Keratinocyte (primary cell): ENCODE measurements at regions not wholly inside any gene's neighbourhood (a gene's known extent, or its start where the extent isn't known, plus 50 kb on each side); places are given as distances from the start of the nearest gene placed in this dataset.

Source experiments
- CTCF ChIP-seq, 3 experiments: IDR thresholded peaks in 1 of 3; conservative IDR thresholded peaks in 1 of 3; optimal IDR thresholded peaks in 1 of 3; 2 replicates in 2 of 3; 3 replicates in 1 of 3; pipeline versions ENCODE3 to v1.5.1; 2011; ENCODE audit warnings: low read length in 3 of 3, mild to moderate bottlenecking in 3 of 3, moderate library complexity in 2 of 3, control low read depth in 1 of 3, inconsistent platforms in 1 of 3; ENCODE audit not compliant: insufficient read depth in 2 of 3; ENCODE audit errors: extremely low read depth in 1 of 3
- EZH2 ChIP-seq: IDR thresholded peaks from one replicate; pipeline ENCODE4 v1.6.1; 2012; ENCODE audit warnings: inconsistent platforms, mild to moderate bottlenecking, low read length, moderate library complexity

- TF ChIP-seq CTCF (optimal IDR thresholded peaks at IDR 0.05 in 1 of 3, IDR thresholded peaks at IDR 0.05 in 1 of 3, conservative IDR thresholded peaks at IDR 0.05 in 1 of 3; ENCODE audit: extremely low read depth in 1 of 3, insufficient read depth in 2 of 3, low read length in 3 of 3) (no peak), EZH2 (no peak)
These were observed 466.7 kb downstream of the TSHZ3 start for GRCh38 chr19:30882411-30883005.
